Lung microvascular endothelial cell (primary cell): ENCODE measurements at regions not wholly inside any gene's neighbourhood (a gene's known extent, or its start where the extent isn't known, plus 50 kb on each side); places are given as distances from the start of the nearest gene placed in this dataset.
"Not testable (repeated sequence)": the region's sequence is repeated elsewhere in the genome, so short reads cannot be mapped to it uniquely, and the experiment has no call there.

ENCODE experiments used
- DNase-seq, 2 donors: peaks; one replicate each; pipeline versions ENCODE4 v3.0.0 to v3.0.0-alpha.2; 2010; ENCODE audit warnings: low read depth in 2 of 2

GRCh38 chr6:62819640-62820039 lies 391.6 kb upstream of the FKBP1C start:
- DNase-seq, result no peak

- DNase-seq, result no peak
Observed at GRCh38 chr6:62808565-62809293, 402.5 kb upstream of the FKBP1C start.

- DNase-seq, result no peak
Observed at GRCh38 chr6:62805431-62805830, 405.8 kb upstream of the FKBP1C start.

GRCh38 chr6:62803094-62803493 lies 408.2 kb upstream of the FKBP1C start:
- DNase-seq, result no peak

- DNase-seq, result no peak
Observed at GRCh38 chr6:62797190-62797589, 414.1 kb upstream of the FKBP1C start.

- DNase-seq, result peak; percentile 0 to 10
Observed at GRCh38 chr6:62775427-62776022, 435.7 kb upstream of the FKBP1C start.

- not testable (repeated sequence) for DNase-seq
Observed at GRCh38 chr6:62766174-62766573, 445.1 kb upstream of the FKBP1C start.

GRCh38 chr6:62764841-62765240 lies 446.4 kb upstream of the FKBP1C start:
- DNase-seq, result no peak

- no peak for DNase-seq
Observed at GRCh38 chr6:62763125-62763912, 447.9 kb upstream of the FKBP1C start.

GRCh38 chr6:62746968-62747367 lies 460.9 kb upstream of the KHDRBS2 start:
- DNase-seq, result no peak

- DNase-seq, result no peak
Observed at GRCh38 chr6:62746161-62746560, 460.1 kb upstream of the KHDRBS2 start.

GRCh38 chr6:62740596-62740995 lies 454.6 kb upstream of the KHDRBS2 start:
- DNase-seq, result no peak

- no peak for DNase-seq
Observed at GRCh38 chr6:62740171-62740570, 454.1 kb upstream of the KHDRBS2 start.

GRCh38 chr6:62737792-62738191 lies 451.8 kb upstream of the KHDRBS2 start:
- no peak for DNase-seq

GRCh38 chr6:62721408-62721807 lies 435.4 kb upstream of the KHDRBS2 start:
- no peak for DNase-seq

GRCh38 chr6:62716719-62717118 lies 430.7 kb upstream of the KHDRBS2 start:
- DNase-seq, result no peak

GRCh38 chr6:62714112-62714511 lies 428.1 kb upstream of the KHDRBS2 start:
- no peak for DNase-seq

- no peak for DNase-seq
Observed at GRCh38 chr6:62711750-62712149, 425.7 kb upstream of the KHDRBS2 start.

GRCh38 chr6:62707914-62708313 lies 421.9 kb upstream of the KHDRBS2 start:
- DNase-seq, result no peak

GRCh38 chr6:62707156-62707555 lies 421.1 kb upstream of the KHDRBS2 start:
- DNase-seq, result no peak

GRCh38 chr6:62683063-62683462 lies 397.0 kb upstream of the KHDRBS2 start:
- DNase-seq, result no peak

- DNase-seq, result no peak
Observed at GRCh38 chr6:62681108-62681507, 395.1 kb upstream of the KHDRBS2 start.

GRCh38 chr6:62672989-62673388 lies 387.0 kb upstream of the KHDRBS2 start:
- no peak for DNase-seq
